GM12878 (cell line): ENCODE measurements at regions not wholly inside any gene's neighbourhood (a gene's known extent, or its start where the extent isn't known, plus 50 kb on each side); places are given as distances from the start of the nearest gene placed in this dataset.

Experiments used
- ATAC-seq: fragments of 200-7000 bp; cut with Tn5 transposase; 3 replicates; pipeline ENCODE4 v1.9.1; 2020; ENCODE audit warnings: mild to moderate bottlenecking, moderate library complexity
- BruUV-seq: library from RNA; stranded (reverse); fragments of 400-500 nt; replicated peaks from 2 replicates; lab custom pipeline; 2021; lab: Mats Ljungman, UMichigan
- CTCF ChIA-PET: fragments of 300-600 bp; sonication (Branson Sonifier 250); formaldehyde crosslinking; extraction: SDS; loops from one replicate; lab custom pipeline; 2021; ENCODE audit warnings: inconsistent platforms; lab: Yijun Ruan, JAX
- POLR2A ChIA-PET: fragments of 350-600 bp; formaldehyde crosslinking; extraction: SDS; loops from one replicate; lab custom pipeline; 2021; ENCODE audit warnings: inconsistent platforms; lab: Charles Lee
- RAD21 ChIA-PET: fragments of 300-600 bp; sonication (Branson Sonifier 250); formaldehyde crosslinking; loops from one replicate; lab custom pipeline; 2023; ENCODE audit warnings: antibody characterized with exemption; ENCODE audit not compliant: unreplicated experiment; lab: Charles Lee
- SMC1A ChIA-PET: fragments of 300-600 bp; sonication (Branson Sonifier 250); formaldehyde crosslinking; loops from one replicate; lab custom pipeline; 2023; ENCODE audit not compliant: unreplicated experiment, uncharacterized antibody; lab: Charles Lee
- DNase-seq: peaks from one replicate; pipeline ENCODE4 v3.0.0-alpha.2; 2011; ENCODE audit warnings: low read depth, low spot score
- FAIRE-seq: peaks from 3 replicates; lab custom pipeline; 2011; peaks lifted over from hg19 to GRCh38; lab: Jason Lieb, UNC
- H2AFZ ChIP-seq: 2 replicates; pipeline ENCODE4 v1.6.0; 2011; ENCODE audit warnings: low read depth, low read length, control low read depth; ENCODE audit not compliant: control insufficient read depth
- H3K27ac ChIP-seq: 2 replicates; pipeline ENCODE4 v1.5.1; 2011; ENCODE audit warnings: control low read depth; ENCODE audit not compliant: control insufficient read depth, insufficient read depth
- H3K27me3 ChIP-seq, 2 experiments: replicated peaks in 1 of 2; 2 replicates each; pipeline versions ENCODE4 v1.6.0 to v1.6.1; 2011; ENCODE audit warnings: low read length in 1 of 2; ENCODE audit not compliant: control insufficient read depth in 2 of 2, insufficient read depth in 2 of 2
- H3K36me3 ChIP-seq, 2 experiments: 2 replicates each; pipeline ENCODE4 v1.5.1; 2011; ENCODE audit warnings: low read length in 1 of 2; ENCODE audit not compliant: control insufficient read depth in 2 of 2, insufficient read depth in 2 of 2
- H3K4me1 ChIP-seq: 2 replicates; pipeline ENCODE4 v1.6.1; 2011; ENCODE audit warnings: mild to moderate bottlenecking, low read length, moderate library complexity, mixed read lengths; ENCODE audit not compliant: control insufficient read depth, insufficient read depth
- H3K4me2 ChIP-seq: 2 replicates; pipeline ENCODE4 v1.6.0; 2011; ENCODE audit warnings: control low read depth; ENCODE audit not compliant: control insufficient read depth, insufficient read depth
- H3K4me3 ChIP-seq: fragments of 200-600 bp; sonication (generic); 2 replicates; pipeline ENCODE4 v1.5.1; 2016
- H3K79me2 ChIP-seq: 2 replicates; pipeline ENCODE4 v1.6.0; 2011; ENCODE audit warnings: low read length; ENCODE audit not compliant: control insufficient read depth, insufficient read depth
- H3K9ac ChIP-seq: 2 replicates; pipeline ENCODE4 v1.8.0; 2011; ENCODE audit warnings: low read length, control low read depth, mixed read lengths; ENCODE audit not compliant: control insufficient read depth, insufficient read depth
- H3K9me3 ChIP-seq: replicated peaks from 3 replicates; pipeline ENCODE4 v1.5.1; 2011; ENCODE audit warnings: mild to moderate bottlenecking, low read length; ENCODE audit not compliant: control insufficient read depth, insufficient read depth
- H4K20me1 ChIP-seq: 2 replicates; pipeline ENCODE4 v1.6.0; 2011; ENCODE audit not compliant: control insufficient read depth, insufficient read depth
- BMI1 ChIP-seq: fragments of 450-650 bp; IDR thresholded peaks from 2 replicates; pipeline ENCODE4 v1.6.1; 2016; ENCODE audit warnings: mild to moderate bottlenecking, moderate library complexity, borderline replicate concordance
- BRCA1 ChIP-seq: IDR thresholded peaks from 2 replicates; pipeline ENCODE4 v1.6.1; 2011; ENCODE audit warnings: low read depth, low read length, improper control_type of control experiment
- CREM ChIP-seq: IDR thresholded peaks from 2 replicates; pipeline ENCODE4 v1.6.1; 2014; ENCODE audit warnings: antibody characterized with exemption, low read depth
- E2F8 ChIP-seq: fragments of 450-650 bp; IDR thresholded peaks from 2 replicates; pipeline ENCODE4 v1.6.1; 2018; ENCODE audit warnings: mild to moderate bottlenecking, low read depth, moderate library complexity; ENCODE audit not compliant: partially characterized antibody
- GATAD2B ChIP-seq: fragments of 450-650 bp; conservative IDR thresholded peaks from 2 replicates; pipeline ENCODE4 v1.6.1; 2017; ENCODE audit warnings: low read depth, mild to moderate bottlenecking, moderate library complexity
- IRF5 ChIP-seq: fragments of 450-650 bp; IDR thresholded peaks from 2 replicates; pipeline ENCODE4 v1.6.1; 2017; ENCODE audit warnings: borderline replicate concordance
- MTA3 ChIP-seq: IDR thresholded peaks from 2 replicates; pipeline ENCODE4 v1.6.1; 2012; ENCODE audit warnings: low read length, inconsistent platforms, borderline replicate concordance
- NFXL1 ChIP-seq: fragments of 450-650 bp; IDR thresholded peaks from 2 replicates; pipeline ENCODE4 v1.6.1; 2017; ENCODE audit warnings: antibody characterized with exemption, mild to moderate bottlenecking, borderline replicate concordance
- NR2F1 ChIP-seq: fragments of 450-650 bp; conservative IDR thresholded peaks from 2 replicates; pipeline ENCODE4 v1.6.1; 2017; ENCODE audit warnings: mild to moderate bottlenecking
- NRF1 ChIP-seq: conservative IDR thresholded peaks from 2 replicates; pipeline ENCODE4 v1.6.1; 2011; ENCODE audit warnings: mild to moderate bottlenecking, low read depth, low read length, improper control_type of control experiment
- RELA ChIP-seq: fragments of 450-650 bp; IDR thresholded peaks from 2 replicates; pipeline ENCODE4 v1.8.0; 2014; ENCODE audit warnings: borderline replicate concordance; ENCODE audit not compliant: partially characterized antibody
- RFX5 ChIP-seq: IDR thresholded peaks from 2 replicates; pipeline ENCODE4 v1.6.1; 2011; ENCODE audit warnings: low read depth, low read length, improper control_type of control experiment
- SUPT20H ChIP-seq: IDR thresholded peaks from 2 replicates; pipeline ENCODE4 v1.6.1; 2011; ENCODE audit warnings: low read depth, mild to moderate bottlenecking, low read length, moderate library complexity, borderline replicate concordance; ENCODE audit not compliant: control insufficient read depth
- TCF7 ChIP-seq: IDR thresholded peaks from 2 replicates; pipeline ENCODE4 v1.6.1; 2014; ENCODE audit warnings: antibody characterized with exemption, borderline replicate concordance
- YY1 ChIP-seq: IDR thresholded peaks from 2 replicates; pipeline ENCODE4 v1.6.1; 2011; ENCODE audit warnings: low read depth, mild to moderate bottlenecking, low read length
- ZNF384 ChIP-seq: IDR thresholded peaks from 2 replicates; pipeline ENCODE4 v1.6.1; 2012; ENCODE audit warnings: low read depth, mild to moderate bottlenecking, low read length, improper control_type of control experiment, borderline replicate concordance
- ZZZ3 ChIP-seq: IDR thresholded peaks from 2 replicates; pipeline ENCODE4 v1.6.1; 2011; ENCODE audit warnings: low read depth; ENCODE audit not compliant: control insufficient read depth, insufficient read length
- WGBS: methylation state at CpG from one replicate; pipeline ENCODE4 v1.1.6; 2016; ENCODE audit warnings: low lambda C conversion rate; ENCODE audit not compliant: insufficient replicate concordance, insufficient coverage; ENCODE audit errors: missing lambda C conversion rate; 5-methylcytosine and 5-hydroxymethylcytosine counted together
- in situ Hi-C: fragments of 300-500 bp; cut with MboI; formaldehyde crosslinking; loops from 9 replicates; pipeline ENCODE4 v1.14.3; 2018; ENCODE audit warnings: mixed read lengths
- intact Hi-C: fragments of 100-400 bp; cut with micrococcal nuclease; formaldehyde crosslinking; loops from one replicate; pipeline ENCODE4 v1.14.2; 2022; ENCODE audit not compliant: unreplicated experiment
- TF ChIP-seq, protein P1 (sequence below): IDR thresholded peaks from 2 replicates; pipeline ENCODE4 v1.6.1; 2012; ENCODE audit warnings: mild to moderate bottlenecking, low read depth, low read length

DNA sequence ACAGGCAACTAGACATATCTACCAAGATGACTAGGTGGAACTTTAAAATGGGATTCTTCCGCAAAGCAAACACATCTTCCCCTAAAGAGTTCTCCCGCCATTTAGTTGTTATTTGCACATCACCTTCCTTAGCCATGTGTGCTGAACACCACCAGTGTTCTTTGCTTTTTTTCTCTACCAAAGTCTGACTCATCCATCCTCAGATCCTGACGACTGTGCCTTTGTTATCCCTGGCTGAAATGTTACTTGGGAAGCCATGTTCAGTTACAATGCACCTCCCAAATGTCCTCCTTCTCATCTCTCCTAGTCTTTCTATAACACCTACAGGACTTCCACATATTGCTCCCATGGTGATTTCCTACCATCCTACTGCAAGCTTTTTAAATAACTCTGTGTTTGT lies 593.5 kb upstream of the ARID1B start (continued):
- TF ChIP-seq ZZZ3 = no peak
- no peak for TF ChIP-seq TCF7
- TF ChIP-seq BMI1 = no peak
- no peak for TF ChIP-seq NRF1

- intact Hi-C loops (no loop called here), in situ Hi-C loops (no loop called here)
- Histone ChIP-seq H3K4me3 (no peak overlapping the region), H3K27ac (no peak overlapping the region), H4K20me1 (no peaks in the 10 kb centered on the region), H3K4me2 (no peak overlapping the region), H3K27me3 (no peaks in the 10 kb centered on the region), H3K79me2 (no peaks in the 10 kb centered on the region), H3K9ac (no peak overlapping the region), H3K36me3 (no peaks in the 10 kb centered on the region), H3K9me3 (no peaks in the 10 kb centered on the region), H3K4me1 (no peaks in the 10 kb centered on the region), H2AFZ (no peak overlapping the region)
- FAIRE-seq = no peak
- CTCF ChIA-PET = no interaction called here
- POLR2A ChIA-PET = no interaction called here
- SMC1A ChIA-PET = interaction anchor here (0.5 to 1.1 kb wide), 2 partner anchors 14 to 284 kb away, joined by 3 to 4 read pairs; no protein-coding TSS in a partner anchor
- RAD21 ChIA-PET = no interaction called here
- DNase-seq = no peak
- BruUV-seq = no TSS peak
- no peak for ATAC-seq
- 5% methylated on average over 2 of the region's 2 CpGs for WGBS
- no peak for TF ChIP-seq BRCA1
- TF ChIP-seq RELA = no peak
- no peak for TF ChIP-seq CREM
- TF ChIP-seq, protein P1, sequence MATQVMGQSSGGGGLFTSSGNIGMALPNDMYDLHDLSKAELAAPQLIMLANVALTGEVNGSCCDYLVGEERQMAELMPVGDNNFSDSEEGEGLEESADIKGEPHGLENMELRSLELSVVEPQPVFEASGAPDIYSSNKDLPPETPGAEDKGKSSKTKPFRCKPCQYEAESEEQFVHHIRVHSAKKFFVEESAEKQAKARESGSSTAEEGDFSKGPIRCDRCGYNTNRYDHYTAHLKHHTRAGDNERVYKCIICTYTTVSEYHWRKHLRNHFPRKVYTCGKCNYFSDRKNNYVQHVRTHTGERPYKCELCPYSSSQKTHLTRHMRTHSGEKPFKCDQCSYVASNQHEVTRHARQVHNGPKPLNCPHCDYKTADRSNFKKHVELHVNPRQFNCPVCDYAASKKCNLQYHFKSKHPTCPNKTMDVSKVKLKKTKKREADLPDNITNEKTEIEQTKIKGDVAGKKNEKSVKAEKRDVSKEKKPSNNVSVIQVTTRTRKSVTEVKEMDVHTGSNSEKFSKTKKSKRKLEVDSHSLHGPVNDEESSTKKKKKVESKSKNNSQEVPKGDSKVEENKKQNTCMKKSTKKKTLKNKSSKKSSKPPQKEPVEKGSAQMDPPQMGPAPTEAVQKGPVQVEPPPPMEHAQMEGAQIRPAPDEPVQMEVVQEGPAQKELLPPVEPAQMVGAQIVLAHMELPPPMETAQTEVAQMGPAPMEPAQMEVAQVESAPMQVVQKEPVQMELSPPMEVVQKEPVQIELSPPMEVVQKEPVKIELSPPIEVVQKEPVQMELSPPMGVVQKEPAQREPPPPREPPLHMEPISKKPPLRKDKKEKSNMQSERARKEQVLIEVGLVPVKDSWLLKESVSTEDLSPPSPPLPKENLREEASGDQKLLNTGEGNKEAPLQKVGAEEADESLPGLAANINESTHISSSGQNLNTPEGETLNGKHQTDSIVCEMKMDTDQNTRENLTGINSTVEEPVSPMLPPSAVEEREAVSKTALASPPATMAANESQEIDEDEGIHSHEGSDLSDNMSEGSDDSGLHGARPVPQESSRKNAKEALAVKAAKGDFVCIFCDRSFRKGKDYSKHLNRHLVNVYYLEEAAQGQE = no peak
- no peak for TF ChIP-seq E2F8
- no peak for TF ChIP-seq SUPT20H
- TF ChIP-seq NR2F1 = no peak
- no peak for TF ChIP-seq GATAD2B
- TF ChIP-seq ZNF384 = no peak
- no peak for TF ChIP-seq MTA3
- no peak for TF ChIP-seq IRF5
- no peak for TF ChIP-seq NFXL1
- TF ChIP-seq YY1 = no peak
- TF ChIP-seq RFX5 = no peak
Measured at GRCh38 chr6:156182356-156182755, 594.8 kb upstream of the ARID1B start.
